ENCODE measurements at regions not wholly inside any gene's neighbourhood (a gene's known extent, or its start where the extent isn't known, plus 50 kb on each side); places are given as distances from the start of the nearest gene placed in this dataset.

DNA sequence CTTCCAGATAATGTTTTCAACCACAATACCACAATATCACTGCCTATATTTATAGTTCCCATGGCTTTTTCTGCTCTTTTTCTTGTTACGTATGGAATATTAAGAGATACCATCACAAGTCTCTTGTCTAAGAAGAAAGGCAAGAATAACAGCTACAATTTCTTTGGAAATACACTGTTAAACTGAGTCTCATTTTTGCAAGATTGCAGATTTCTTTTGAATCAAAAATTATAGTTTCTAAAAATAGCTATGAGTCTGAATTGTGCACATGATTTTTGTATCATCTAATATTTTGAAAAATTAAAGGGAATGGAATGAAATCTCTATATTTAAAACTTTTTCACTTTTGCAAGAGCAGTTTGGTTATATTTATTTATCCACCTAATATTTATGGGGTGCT is 1120.8 kb downstream of the EFNB2 start:
- ATAC-seq: no peak
- H2AFZ ChIP-seq (ENCODE audit: low read depth, low read length, poor library complexity, severe bottlenecking): no peak overlapping the region
- no peak for TF ChIP-seq SIN3A (IDR thresholded peaks at IDR 0.05; ENCODE audit: low read depth)
- no peak overlapping the region for H3K27ac ChIP-seq (ENCODE audit: low read depth, low read length)
- no peaks in the 10 kb centered on the region for H3K4me1 ChIP-seq (ENCODE audit: control insufficient read depth in 1 of 2, insufficient read depth in 2 of 2, low read length in 2 of 2)
- no peak overlapping the region for H3K4me2 ChIP-seq (ENCODE audit: low read length)
- H3K9me2 ChIP-seq (ENCODE audit: insufficient read depth): no peaks in the 10 kb centered on the region
- CTCF ChIA-PET: no interaction called here
- BruUV-seq (replicated peaks): no TSS peak
- intact Hi-C loops (cut with micrococcal nuclease): loop anchor here (5.0 kb wide), 1 partner anchor 1118 kb away; no protein-coding TSS in a partner anchor
- RAD21 ChIA-PET (ENCODE audit: low non-redundant PET in 1 of 2, low total read pairs in 2 of 2, uncharacterized antibody in 2 of 2, unreplicated experiment in 2 of 2): no interaction called here
- no peak overlapping the region for H3K9ac ChIP-seq (ENCODE audit: low read length)
- H3K36me3 ChIP-seq (ENCODE audit: control insufficient read depth in 1 of 2, insufficient read depth in 2 of 2, low read length in 2 of 2): no peaks in the 10 kb centered on the region
- no peak overlapping the region for H3K4me3 ChIP-seq (replicated peaks in 1 of 2; ENCODE audit: low read depth in 1 of 2, low read length in 2 of 2)
- no peak for DNase-seq (ENCODE audit: low read depth, low spot score)
- no peaks in the 10 kb centered on the region for H4K20me1 ChIP-seq (ENCODE audit: insufficient read depth)
- H3K27me3 ChIP-seq (ENCODE audit: insufficient read depth, low read length): no peaks in the 10 kb centered on the region
- no peaks in the 10 kb centered on the region for H3K9me3 ChIP-seq (ENCODE audit: control insufficient read depth in 1 of 2, insufficient read depth in 1 of 2, low read depth in 1 of 2, low read length in 2 of 2)
- POLR2A ChIA-PET: no interaction called here
- H3K79me2 ChIP-seq (ENCODE audit: insufficient read depth, low read length): no peaks in the 10 kb centered on the region

DNA sequence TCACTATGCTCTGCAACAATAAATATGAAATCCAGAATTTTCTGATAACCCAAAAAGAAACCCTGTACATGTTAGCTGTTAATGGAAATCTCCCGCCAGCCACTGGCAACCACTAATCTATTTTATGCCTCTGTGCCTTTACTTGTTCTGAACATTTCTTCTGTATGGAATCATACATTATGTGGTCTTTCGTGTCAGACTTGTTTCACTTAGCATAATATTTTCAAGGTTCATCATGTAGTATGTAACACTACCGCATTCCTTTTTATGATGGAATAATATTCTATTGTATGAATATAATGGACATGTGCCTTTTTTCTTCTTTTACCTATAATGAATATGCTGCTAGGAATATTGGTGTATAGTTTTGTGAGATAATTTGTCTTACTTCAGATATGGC is 1123.3 kb downstream of the EFNB2 start:
- no peak overlapping the region for H3K9ac ChIP-seq (ENCODE audit: low read length)
- DNase-seq (ENCODE audit: low read depth, low spot score) (no peak), ATAC-seq (no peak)
- ChIA-PET RAD21 (ENCODE audit: low non-redundant PET in 1 of 2, low total read pairs in 2 of 2, uncharacterized antibody in 2 of 2, unreplicated experiment in 2 of 2) (no interaction called here), CTCF (no interaction called here), POLR2A (no interaction called here)
- no peaks in the 10 kb centered on the region for H3K36me3 ChIP-seq (ENCODE audit: control insufficient read depth in 1 of 2, insufficient read depth in 2 of 2, low read length in 2 of 2)
- no peaks in the 10 kb centered on the region for H3K27me3 ChIP-seq (ENCODE audit: insufficient read depth, low read length)
- TF ChIP-seq EZH2 (IDR thresholded peaks at IDR 0.05) (no peak), RAD21 (IDR thresholded peaks at IDR 0.05; ENCODE audit: low read depth) (no peak), EZH2phosphoT487 (IDR thresholded peaks at IDR 0.05; ENCODE audit: borderline replicate concordance) (no peak), SRF (IDR thresholded peaks at IDR 0.05; ENCODE audit: low read depth) (no peak), POLR2AphosphoS5 (IDR thresholded peaks at IDR 0.05; ENCODE audit: low read depth, low read length) (no peak), ZFX (IDR thresholded peaks at IDR 0.05) (no peak), SP1 (IDR thresholded peaks at IDR 0.05; ENCODE audit: low read depth) (no peak), ZNF274 (IDR thresholded peaks at IDR 0.05; ENCODE audit: low read depth, low read length) (no peak), CBX3 (IDR thresholded peaks at IDR 0.05; ENCODE audit: low read depth) (no peak), JUND (IDR thresholded peaks at IDR 0.05) (no peak)
- TF ChIP-seq, protein P1, sequence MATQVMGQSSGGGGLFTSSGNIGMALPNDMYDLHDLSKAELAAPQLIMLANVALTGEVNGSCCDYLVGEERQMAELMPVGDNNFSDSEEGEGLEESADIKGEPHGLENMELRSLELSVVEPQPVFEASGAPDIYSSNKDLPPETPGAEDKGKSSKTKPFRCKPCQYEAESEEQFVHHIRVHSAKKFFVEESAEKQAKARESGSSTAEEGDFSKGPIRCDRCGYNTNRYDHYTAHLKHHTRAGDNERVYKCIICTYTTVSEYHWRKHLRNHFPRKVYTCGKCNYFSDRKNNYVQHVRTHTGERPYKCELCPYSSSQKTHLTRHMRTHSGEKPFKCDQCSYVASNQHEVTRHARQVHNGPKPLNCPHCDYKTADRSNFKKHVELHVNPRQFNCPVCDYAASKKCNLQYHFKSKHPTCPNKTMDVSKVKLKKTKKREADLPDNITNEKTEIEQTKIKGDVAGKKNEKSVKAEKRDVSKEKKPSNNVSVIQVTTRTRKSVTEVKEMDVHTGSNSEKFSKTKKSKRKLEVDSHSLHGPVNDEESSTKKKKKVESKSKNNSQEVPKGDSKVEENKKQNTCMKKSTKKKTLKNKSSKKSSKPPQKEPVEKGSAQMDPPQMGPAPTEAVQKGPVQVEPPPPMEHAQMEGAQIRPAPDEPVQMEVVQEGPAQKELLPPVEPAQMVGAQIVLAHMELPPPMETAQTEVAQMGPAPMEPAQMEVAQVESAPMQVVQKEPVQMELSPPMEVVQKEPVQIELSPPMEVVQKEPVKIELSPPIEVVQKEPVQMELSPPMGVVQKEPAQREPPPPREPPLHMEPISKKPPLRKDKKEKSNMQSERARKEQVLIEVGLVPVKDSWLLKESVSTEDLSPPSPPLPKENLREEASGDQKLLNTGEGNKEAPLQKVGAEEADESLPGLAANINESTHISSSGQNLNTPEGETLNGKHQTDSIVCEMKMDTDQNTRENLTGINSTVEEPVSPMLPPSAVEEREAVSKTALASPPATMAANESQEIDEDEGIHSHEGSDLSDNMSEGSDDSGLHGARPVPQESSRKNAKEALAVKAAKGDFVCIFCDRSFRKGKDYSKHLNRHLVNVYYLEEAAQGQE (IDR thresholded peaks at IDR 0.05; ENCODE audit: low read depth): no peak
- TF ChIP-seq, protein P2, sequence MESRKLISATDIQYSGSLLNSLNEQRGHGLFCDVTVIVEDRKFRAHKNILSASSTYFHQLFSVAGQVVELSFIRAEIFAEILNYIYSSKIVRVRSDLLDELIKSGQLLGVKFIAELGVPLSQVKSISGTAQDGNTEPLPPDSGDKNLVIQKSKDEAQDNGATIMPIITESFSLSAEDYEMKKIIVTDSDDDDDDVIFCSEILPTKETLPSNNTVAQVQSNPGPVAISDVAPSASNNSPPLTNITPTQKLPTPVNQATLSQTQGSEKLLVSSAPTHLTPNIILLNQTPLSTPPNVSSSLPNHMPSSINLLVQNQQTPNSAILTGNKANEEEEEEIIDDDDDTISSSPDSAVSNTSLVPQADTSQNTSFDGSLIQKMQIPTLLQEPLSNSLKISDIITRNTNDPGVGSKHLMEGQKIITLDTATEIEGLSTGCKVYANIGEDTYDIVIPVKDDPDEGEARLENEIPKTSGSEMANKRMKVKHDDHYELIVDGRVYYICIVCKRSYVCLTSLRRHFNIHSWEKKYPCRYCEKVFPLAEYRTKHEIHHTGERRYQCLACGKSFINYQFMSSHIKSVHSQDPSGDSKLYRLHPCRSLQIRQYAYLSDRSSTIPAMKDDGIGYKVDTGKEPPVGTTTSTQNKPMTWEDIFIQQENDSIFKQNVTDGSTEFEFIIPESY (IDR thresholded peaks at IDR 0.05; ENCODE audit: extremely low read depth, insufficient replicate concordance, low read length): no peak
- H3K4me2 ChIP-seq (ENCODE audit: low read length): no peak overlapping the region
- no peaks in the 10 kb centered on the region for H3K4me1 ChIP-seq (ENCODE audit: control insufficient read depth in 1 of 2, insufficient read depth in 2 of 2, low read length in 2 of 2)
- no peak overlapping the region for H3K27ac ChIP-seq (ENCODE audit: low read depth, low read length)
- H3K79me2 ChIP-seq (ENCODE audit: insufficient read depth, low read length): no peaks in the 10 kb centered on the region
- no peak overlapping the region for H2AFZ ChIP-seq (ENCODE audit: low read depth, low read length, poor library complexity, severe bottlenecking)
- no peak overlapping the region for H3K4me3 ChIP-seq (replicated peaks in 1 of 2; ENCODE audit: low read depth in 1 of 2, low read length in 2 of 2)
- intact Hi-C loops (cut with micrococcal nuclease): loop anchor here (5.0 kb wide), 1 partner anchor 1120 kb away; no protein-coding TSS in a partner anchor
- H4K20me1 ChIP-seq (ENCODE audit: insufficient read depth): no peaks in the 10 kb centered on the region
- H3K9me3 ChIP-seq (ENCODE audit: control insufficient read depth in 1 of 2, insufficient read depth in 1 of 2, low read depth in 1 of 2, low read length in 2 of 2): no peaks in the 10 kb centered on the region
- no peaks in the 10 kb centered on the region for H3K9me2 ChIP-seq (ENCODE audit: insufficient read depth)
- BruUV-seq (replicated peaks): no TSS peak

Measured in HCT116 (cell line).